ENCODE measurements at regions not wholly inside any gene's neighbourhood (a gene's known extent, or its start where the extent isn't known, plus 50 kb on each side); places are given as distances from the start of the nearest gene placed in this dataset.

DNA sequence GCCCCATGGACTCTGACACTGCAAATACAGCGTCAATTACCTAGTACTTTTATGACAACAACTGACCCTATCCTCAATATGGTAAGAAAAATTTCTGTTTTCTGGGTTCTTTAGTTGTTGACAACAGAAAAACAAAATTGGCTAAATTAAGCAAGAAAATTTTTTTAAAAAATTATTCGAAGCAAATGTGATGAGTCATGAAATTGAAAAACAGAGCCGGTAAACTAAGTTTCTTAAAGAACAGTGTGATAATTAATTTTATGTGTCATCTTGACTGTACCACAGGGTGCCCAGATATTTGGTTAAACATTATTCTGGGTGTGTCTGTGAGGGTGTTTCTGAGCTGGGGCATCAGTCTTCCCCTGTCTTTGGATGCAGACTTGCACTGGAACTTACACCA, 107.6 kb upstream of the OPRM1 start:
- Histone ChIP-seq H4K20me1 (ENCODE audit: insufficient read depth) (no peaks in the 10 kb centered on the region), H3F3A (ENCODE audit: insufficient read depth, low read length, poor library complexity, severe bottlenecking) (no peaks in the 10 kb centered on the region), H3K36me3 (ENCODE audit: insufficient read depth, low read length) (no peaks in the 10 kb centered on the region), H3K4me3 (ENCODE audit: low read length) (no peak overlapping the region), H3K9me3 (ENCODE audit: low read length) (no peaks in the 10 kb centered on the region), H3K27ac (ENCODE audit: low read length) (no peak overlapping the region), H2AFZ (ENCODE audit: low read depth, low read length) (no peak overlapping the region), H3K27me3 (ENCODE audit: insufficient read depth, low read depth, low read length) (no peaks in the 10 kb centered on the region), H3K4me2 (ENCODE audit: low read length) (no peak overlapping the region), H3K9ac (ENCODE audit: low read length) (no peak overlapping the region), H3K79me2 (replicated peaks; ENCODE audit: insufficient read depth, low read length) (no peaks in the 10 kb centered on the region), H3K9me2 (ENCODE audit: insufficient read depth, low read length) (no peaks in the 10 kb centered on the region)
- TF ChIP-seq, protein P1, sequence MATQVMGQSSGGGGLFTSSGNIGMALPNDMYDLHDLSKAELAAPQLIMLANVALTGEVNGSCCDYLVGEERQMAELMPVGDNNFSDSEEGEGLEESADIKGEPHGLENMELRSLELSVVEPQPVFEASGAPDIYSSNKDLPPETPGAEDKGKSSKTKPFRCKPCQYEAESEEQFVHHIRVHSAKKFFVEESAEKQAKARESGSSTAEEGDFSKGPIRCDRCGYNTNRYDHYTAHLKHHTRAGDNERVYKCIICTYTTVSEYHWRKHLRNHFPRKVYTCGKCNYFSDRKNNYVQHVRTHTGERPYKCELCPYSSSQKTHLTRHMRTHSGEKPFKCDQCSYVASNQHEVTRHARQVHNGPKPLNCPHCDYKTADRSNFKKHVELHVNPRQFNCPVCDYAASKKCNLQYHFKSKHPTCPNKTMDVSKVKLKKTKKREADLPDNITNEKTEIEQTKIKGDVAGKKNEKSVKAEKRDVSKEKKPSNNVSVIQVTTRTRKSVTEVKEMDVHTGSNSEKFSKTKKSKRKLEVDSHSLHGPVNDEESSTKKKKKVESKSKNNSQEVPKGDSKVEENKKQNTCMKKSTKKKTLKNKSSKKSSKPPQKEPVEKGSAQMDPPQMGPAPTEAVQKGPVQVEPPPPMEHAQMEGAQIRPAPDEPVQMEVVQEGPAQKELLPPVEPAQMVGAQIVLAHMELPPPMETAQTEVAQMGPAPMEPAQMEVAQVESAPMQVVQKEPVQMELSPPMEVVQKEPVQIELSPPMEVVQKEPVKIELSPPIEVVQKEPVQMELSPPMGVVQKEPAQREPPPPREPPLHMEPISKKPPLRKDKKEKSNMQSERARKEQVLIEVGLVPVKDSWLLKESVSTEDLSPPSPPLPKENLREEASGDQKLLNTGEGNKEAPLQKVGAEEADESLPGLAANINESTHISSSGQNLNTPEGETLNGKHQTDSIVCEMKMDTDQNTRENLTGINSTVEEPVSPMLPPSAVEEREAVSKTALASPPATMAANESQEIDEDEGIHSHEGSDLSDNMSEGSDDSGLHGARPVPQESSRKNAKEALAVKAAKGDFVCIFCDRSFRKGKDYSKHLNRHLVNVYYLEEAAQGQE (IDR thresholded peaks at IDR 0.05; ENCODE audit: borderline replicate concordance) = no peak
- TF ChIP-seq RAD21 (conservative IDR thresholded peaks at IDR 0.05) = no peak
- TF ChIP-seq, protein P2, sequence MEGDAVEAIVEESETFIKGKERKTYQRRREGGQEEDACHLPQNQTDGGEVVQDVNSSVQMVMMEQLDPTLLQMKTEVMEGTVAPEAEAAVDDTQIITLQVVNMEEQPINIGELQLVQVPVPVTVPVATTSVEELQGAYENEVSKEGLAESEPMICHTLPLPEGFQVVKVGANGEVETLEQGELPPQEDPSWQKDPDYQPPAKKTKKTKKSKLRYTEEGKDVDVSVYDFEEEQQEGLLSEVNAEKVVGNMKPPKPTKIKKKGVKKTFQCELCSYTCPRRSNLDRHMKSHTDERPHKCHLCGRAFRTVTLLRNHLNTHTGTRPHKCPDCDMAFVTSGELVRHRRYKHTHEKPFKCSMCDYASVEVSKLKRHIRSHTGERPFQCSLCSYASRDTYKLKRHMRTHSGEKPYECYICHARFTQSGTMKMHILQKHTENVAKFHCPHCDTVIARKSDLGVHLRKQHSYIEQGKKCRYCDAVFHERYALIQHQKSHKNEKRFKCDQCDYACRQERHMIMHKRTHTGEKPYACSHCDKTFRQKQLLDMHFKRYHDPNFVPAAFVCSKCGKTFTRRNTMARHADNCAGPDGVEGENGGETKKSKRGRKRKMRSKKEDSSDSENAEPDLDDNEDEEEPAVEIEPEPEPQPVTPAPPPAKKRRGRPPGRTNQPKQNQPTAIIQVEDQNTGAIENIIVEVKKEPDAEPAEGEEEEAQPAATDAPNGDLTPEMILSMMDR (IDR thresholded peaks at IDR 0.05; ENCODE audit: poor library complexity, severe bottlenecking) = no peak

DNA sequence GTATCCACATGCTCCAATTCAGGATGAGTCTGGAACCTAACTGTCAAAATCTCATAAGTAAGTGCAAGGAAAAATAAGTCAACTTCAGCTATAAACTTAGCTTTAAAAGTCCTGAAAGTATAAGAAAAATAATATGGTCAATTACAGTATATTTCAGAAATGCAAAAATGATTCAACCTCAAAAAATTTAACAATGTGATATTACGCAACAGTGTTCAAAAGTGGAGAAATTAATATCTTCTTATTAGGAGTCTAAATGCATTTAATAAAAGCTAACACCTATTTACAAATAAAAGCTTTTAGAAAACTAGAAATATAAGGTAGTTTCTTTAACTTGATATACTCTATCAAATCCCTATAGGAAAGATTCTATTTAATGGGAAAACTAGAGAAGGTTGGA, 111.2 kb upstream of the OPRM1 start:
- Histone ChIP-seq H3K9ac (ENCODE audit: low read length) (no peak overlapping the region), H3K27ac (ENCODE audit: low read length) (no peak overlapping the region), H3K27me3 (ENCODE audit: insufficient read depth, low read depth, low read length) (no peaks in the 10 kb centered on the region), H3K4me2 (ENCODE audit: low read length) (no peak overlapping the region), H4K20me1 (ENCODE audit: insufficient read depth) (no peaks in the 10 kb centered on the region), H3K9me2 (ENCODE audit: insufficient read depth, low read length) (no peaks in the 10 kb centered on the region), H3F3A (ENCODE audit: insufficient read depth, low read length, poor library complexity, severe bottlenecking) (no peaks in the 10 kb centered on the region), H3K9me3 (ENCODE audit: low read length) (no peaks in the 10 kb centered on the region), H3K79me2 (replicated peaks; ENCODE audit: insufficient read depth, low read length) (no peaks in the 10 kb centered on the region), H2AFZ (ENCODE audit: low read depth, low read length) (no peak overlapping the region), H3K36me3 (ENCODE audit: insufficient read depth, low read length) (no peaks in the 10 kb centered on the region), H3K4me3 (ENCODE audit: low read length) (no peak overlapping the region)
- TF ChIP-seq EP300 (conservative IDR thresholded peaks at IDR 0.05; ENCODE audit: poor library complexity, severe bottlenecking) (no peak), POLR2AphosphoS5 (IDR thresholded peaks at IDR 0.05) (no peak), TAF1 (IDR thresholded peaks at IDR 0.05; ENCODE audit: low read depth) (no peak), RAD21 (conservative IDR thresholded peaks at IDR 0.05) (no peak), SMC3 (conservative IDR thresholded peaks at IDR 0.05; ENCODE audit: poor library complexity) (no peak), EZH2 (IDR thresholded peaks at IDR 0.05; ENCODE audit: borderline replicate concordance, insufficient read depth, low read length, poor library complexity, severe bottlenecking) (no peak), MXI1 (conservative IDR thresholded peaks at IDR 0.05; ENCODE audit: poor library complexity, severe bottlenecking) (no peak)
- TF ChIP-seq, protein P1 (IDR thresholded peaks at IDR 0.05; ENCODE audit: borderline replicate concordance) = no peak
- TF ChIP-seq, protein P2 (IDR thresholded peaks at IDR 0.05; ENCODE audit: poor library complexity, severe bottlenecking) = no peak

Data from neural cell (in vitro differentiated cells).